Epidermal melanocyte (primary cell): ENCODE measurements at regions not wholly inside any gene's neighbourhood (a gene's known extent, or its start where the extent isn't known, plus 50 kb on each side); places are given as distances from the start of the nearest gene placed in this dataset.
A peak's percentile ranks its signal among the peaks of the same experiment; 100 is the strongest.

Experiments
- DNase-seq: peaks from one replicate; pipeline ENCODE4 v3.0.0; 2011; ENCODE audit warnings: low spot score; ENCODE audit not compliant: insufficient read length

GRCh38 chr2:157055660-157056199, 201.8 kb upstream of the GALNT5 start:
- no peak for DNase-seq

GRCh38 chr2:157056200-157056676, 201.3 kb upstream of the GALNT5 start:
- DNase-seq, result peak; percentile 32

- DNase-seq, result no peak
Observed at GRCh38 chr2:157058161-157058560, 199.3 kb upstream of the GALNT5 start.

GRCh38 chr2:157059036-157059435, 198.5 kb upstream of the GALNT5 start:
- DNase-seq, result no peak

GRCh38 chr2:157061799-157062198, 195.7 kb upstream of the GALNT5 start:
- DNase-seq, result no peak

GRCh38 chr2:157067562-157067961, 189.9 kb upstream of the GALNT5 start:
- no peak for DNase-seq

- no peak for DNase-seq
Observed at GRCh38 chr2:157068237-157068636, 189.3 kb upstream of the GALNT5 start.

- no peak for DNase-seq
Observed at GRCh38 chr2:157075924-157076323, 181.6 kb upstream of the GALNT5 start.

- DNase-seq, result no peak
Observed at GRCh38 chr2:157076526-157077161, 180.9 kb upstream of the GALNT5 start.

GRCh38 chr2:157077753-157078350, 179.7 kb upstream of the GALNT5 start:
- DNase-seq, result no peak

GRCh38 chr2:157082950-157083349, 174.6 kb upstream of the GALNT5 start:
- DNase-seq, result no peak

- no peak for DNase-seq
Observed at GRCh38 chr2:157085522-157085921, 172.0 kb upstream of the GALNT5 start.

- DNase-seq, result peak; percentile 23
Observed at GRCh38 chr2:157087373-157088002, 170.0 kb upstream of the GALNT5 start.

GRCh38 chr2:157093666-157094065, 163.8 kb upstream of the GALNT5 start:
- DNase-seq, result no peak

- no peak for DNase-seq
Observed at GRCh38 chr2:157105372-157105771, 152.1 kb upstream of the GALNT5 start.

- no peak for DNase-seq
Observed at GRCh38 chr2:157106950-157107349, 150.6 kb upstream of the GALNT5 start.

- DNase-seq, result no peak
Observed at GRCh38 chr2:157107460-157107859, 150.0 kb upstream of the GALNT5 start.

GRCh38 chr2:157107877-157108276, 149.6 kb upstream of the GALNT5 start:
- DNase-seq, result no peak

- DNase-seq, result no peak
Observed at GRCh38 chr2:157122776-157123175, 134.7 kb upstream of the GALNT5 start.

- DNase-seq, result no peak
Observed at GRCh38 chr2:157124731-157125130, 132.8 kb upstream of the GALNT5 start.

- no peak for DNase-seq
Observed at GRCh38 chr2:157125685-157126084, 131.8 kb upstream of the GALNT5 start.

- no peak for DNase-seq
Observed at GRCh38 chr2:157127249-157128012, 130.1 kb upstream of the GALNT5 start.
